Anterior cingulate cortex (tissue), 58 donors: ENCODE measurements at regions not wholly inside any gene's neighbourhood (a gene's known extent, or its start where the extent isn't known, plus 50 kb on each side); places are given as distances from the start of the nearest gene placed in this dataset.
A peak's percentile ranks its signal among the peaks of the same experiment; 100 is the strongest.

ENCODE experiments used
- DNase-seq, 58 donors: peaks; one replicate each; lab custom pipeline; 2025; lab: John Stamatoyannopoulos, UW

GRCh38 chr2:222993920-222994650, 57.9 kb upstream of the KCNE4 start:
- DNase-seq, result peak in 57 of 58 donors; percentile 15 to 93 (median 77)

- DNase-seq, result no peak
Measured at GRCh38 chr2:222998459-222998858, 53.5 kb upstream of the KCNE4 start.

- peak in 2 of 58 donors; percentile 1 to 5 for DNase-seq
Measured at GRCh38 chr2:223000872-223001796, 50.9 kb upstream of the KCNE4 start.

- DNase-seq, result no peak
Measured at GRCh38 chr2:223001797-223002175, 50.2 kb upstream of the KCNE4 start.
